PFSK-1 (cell line): ENCODE measurements at regions not wholly inside any gene's neighbourhood (a gene's known extent, or its start where the extent isn't known, plus 50 kb on each side); places are given as distances from the start of the nearest gene placed in this dataset.

ENCODE experiments used
- POLR2AphosphoS5 ChIP-seq: IDR thresholded peaks from 2 replicates; pipeline ENCODE4 v1.6.1; 2012; ENCODE audit warnings: low read depth, mild to moderate bottlenecking, control low read depth, low read length, moderate library complexity
- TF ChIP-seq, protein P1 (sequence below), 2 experiments: IDR thresholded peaks; 2 replicates each; pipeline versions ENCODE4 v1.6.1 to v1.8.0; 2011 to 2012; ENCODE audit warnings: low read depth in 2 of 2, low read length in 2 of 2, control low read depth in 1 of 2, inconsistent platforms in 1 of 2, mild to moderate bottlenecking in 1 of 2, moderate library complexity in 1 of 2; ENCODE audit not compliant: insufficient read depth in 1 of 2

DNA sequence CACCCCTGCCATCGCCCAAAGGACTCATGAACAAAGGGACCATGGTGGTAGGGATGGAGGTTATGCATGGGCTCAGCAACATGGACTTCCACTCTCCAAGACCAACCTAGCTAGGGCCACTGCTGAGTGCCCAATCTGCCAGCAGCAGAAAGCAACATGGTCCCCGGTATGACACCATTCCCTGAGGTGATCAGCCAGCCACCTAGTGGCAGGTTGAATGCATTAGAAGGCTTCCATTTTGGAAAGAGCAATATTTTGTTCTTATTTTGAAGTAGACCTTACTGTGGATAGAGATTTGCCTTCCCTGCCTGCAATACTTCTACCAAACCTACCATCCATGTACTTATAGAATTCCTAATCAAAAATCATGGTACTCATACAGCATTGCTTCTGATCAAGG lies 99.8 kb downstream of the METTL4 start:
- TF ChIP-seq POLR2AphosphoS5: no peak
- TF ChIP-seq, protein P1, sequence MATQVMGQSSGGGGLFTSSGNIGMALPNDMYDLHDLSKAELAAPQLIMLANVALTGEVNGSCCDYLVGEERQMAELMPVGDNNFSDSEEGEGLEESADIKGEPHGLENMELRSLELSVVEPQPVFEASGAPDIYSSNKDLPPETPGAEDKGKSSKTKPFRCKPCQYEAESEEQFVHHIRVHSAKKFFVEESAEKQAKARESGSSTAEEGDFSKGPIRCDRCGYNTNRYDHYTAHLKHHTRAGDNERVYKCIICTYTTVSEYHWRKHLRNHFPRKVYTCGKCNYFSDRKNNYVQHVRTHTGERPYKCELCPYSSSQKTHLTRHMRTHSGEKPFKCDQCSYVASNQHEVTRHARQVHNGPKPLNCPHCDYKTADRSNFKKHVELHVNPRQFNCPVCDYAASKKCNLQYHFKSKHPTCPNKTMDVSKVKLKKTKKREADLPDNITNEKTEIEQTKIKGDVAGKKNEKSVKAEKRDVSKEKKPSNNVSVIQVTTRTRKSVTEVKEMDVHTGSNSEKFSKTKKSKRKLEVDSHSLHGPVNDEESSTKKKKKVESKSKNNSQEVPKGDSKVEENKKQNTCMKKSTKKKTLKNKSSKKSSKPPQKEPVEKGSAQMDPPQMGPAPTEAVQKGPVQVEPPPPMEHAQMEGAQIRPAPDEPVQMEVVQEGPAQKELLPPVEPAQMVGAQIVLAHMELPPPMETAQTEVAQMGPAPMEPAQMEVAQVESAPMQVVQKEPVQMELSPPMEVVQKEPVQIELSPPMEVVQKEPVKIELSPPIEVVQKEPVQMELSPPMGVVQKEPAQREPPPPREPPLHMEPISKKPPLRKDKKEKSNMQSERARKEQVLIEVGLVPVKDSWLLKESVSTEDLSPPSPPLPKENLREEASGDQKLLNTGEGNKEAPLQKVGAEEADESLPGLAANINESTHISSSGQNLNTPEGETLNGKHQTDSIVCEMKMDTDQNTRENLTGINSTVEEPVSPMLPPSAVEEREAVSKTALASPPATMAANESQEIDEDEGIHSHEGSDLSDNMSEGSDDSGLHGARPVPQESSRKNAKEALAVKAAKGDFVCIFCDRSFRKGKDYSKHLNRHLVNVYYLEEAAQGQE (IDR thresholded peaks at IDR 0.05; ENCODE audit: insufficient read depth in 1 of 2, low read depth in 2 of 2, low read length in 2 of 2): no peak
